ENCODE measurements at regions not wholly inside any gene's neighbourhood (a gene's known extent, or its start where the extent isn't known, plus 50 kb on each side); places are given as distances from the start of the nearest gene placed in this dataset.

DNA sequence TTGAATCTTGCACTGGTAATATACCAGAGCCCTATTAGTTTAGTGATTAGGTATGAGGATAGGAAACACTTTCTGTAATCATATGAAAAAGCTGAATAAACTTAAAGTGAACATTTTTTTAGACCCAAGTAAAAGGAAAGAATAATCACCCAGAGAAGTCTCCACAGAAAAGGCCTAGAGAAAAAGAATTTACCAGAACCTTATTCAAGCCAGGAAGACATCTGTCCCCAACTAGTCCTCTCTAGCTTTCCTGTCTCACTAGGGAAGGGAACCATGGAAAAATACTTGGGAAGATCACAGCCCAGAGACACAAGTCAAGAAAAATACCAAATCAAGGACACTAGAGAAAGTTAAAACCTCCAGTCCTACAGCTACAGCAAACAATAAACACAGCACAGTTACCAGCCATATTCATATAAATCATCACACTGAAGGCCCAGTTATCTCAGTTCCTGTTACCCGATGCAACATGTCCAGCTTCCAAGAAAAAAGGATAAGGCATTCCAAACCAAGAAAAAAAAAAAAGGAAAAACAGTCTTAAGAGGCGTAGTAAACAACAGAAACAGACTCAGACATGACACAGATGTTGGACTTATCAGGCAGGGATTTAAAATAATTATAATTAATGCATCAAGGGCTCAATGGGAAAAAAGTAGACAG lies 461.5 kb downstream of the IRS1 start:
- Histone ChIP-seq H3K14ac (ENCODE audit: insufficient read depth, low read length) (no peak overlapping the region), H3K79me1 (ENCODE audit: insufficient read depth, low read depth, low read length, poor library complexity, severe bottlenecking) (no peaks in the 10 kb centered on the region), H3K9ac (ENCODE audit: extremely low read depth, insufficient read length, low read length) (no peak overlapping the region)

More for the DNA sequence above, 461.5 kb downstream of the IRS1 start:
- Mint-ChIP-seq H3K36me3 (ENCODE audit: insufficient read depth in 1 of 3, low read depth in 3 of 3) (no peaks in the 10 kb centered on the region), H3K27ac (no peak overlapping the region), H3K4me1 (peaks cover 3 to 4% of the 10 kb centered on the region in 2 experiments; a peak in 2 of 4 replicates), H3K4me3 (no peak overlapping the region), H3K9me3 (no peaks in the 10 kb centered on the region), H3K27me3 (ENCODE audit: low read depth) (no peaks in the 10 kb centered on the region)
- Histone ChIP-seq H3K9me3 (ENCODE audit: control insufficient read depth, low read depth, low read length) (no peaks in the 10 kb centered on the region), H3T11ph (ENCODE audit: low read length) (no peak overlapping the region), H4K20me1 (ENCODE audit: control insufficient read depth, insufficient read depth, insufficient read length) (no peaks in the 10 kb centered on the region), H4K5ac (ENCODE audit: insufficient read length, low read depth, low read length) (no peak overlapping the region), H2AK5ac (ENCODE audit: insufficient read length, low read length) (no peak overlapping the region), H3K4me1 (ENCODE audit: insufficient read depth, low read length) (no peaks in the 10 kb centered on the region), H2BK15ac (ENCODE audit: low read depth, low read length) (no peak overlapping the region), H3K23me2 (ENCODE audit: insufficient read length, low read depth, low read length, poor library complexity, severe bottlenecking) (no peaks in the 10 kb centered on the region), H3K56ac (ENCODE audit: insufficient read length, low read depth, low read length) (no peak overlapping the region), H3K4ac (ENCODE audit: low read depth, low read length) (no peak overlapping the region), H3K79me2 (ENCODE audit: insufficient read depth, low read length) (no peaks in the 10 kb centered on the region), H4K91ac (ENCODE audit: insufficient read length, low read depth, low read length) (no peak overlapping the region), H3K27me3 (ENCODE audit: insufficient read depth, low read length) (no peaks in the 10 kb centered on the region), H2BK12ac (ENCODE audit: insufficient read length, low read depth, low read length) (no peak overlapping the region), H2AFZ (ENCODE audit: low read length) (no peak overlapping the region), H3K18ac (ENCODE audit: insufficient read length, low read depth, low read length) (no peak overlapping the region), H3K4me2 (ENCODE audit: insufficient read depth, insufficient read length, low read length) (no peak overlapping the region), H3K23ac (ENCODE audit: insufficient read length, low read depth, low read length) (no peak overlapping the region), H2BK5ac (ENCODE audit: insufficient read length, low read length) (no peak overlapping the region), H4K8ac (replicated peaks; ENCODE audit: insufficient read length, low read depth, low read length) (no peak overlapping the region), H2BK120ac (ENCODE audit: low read depth, low read length, poor library complexity, severe bottlenecking) (no peak overlapping the region), H2BK20ac (ENCODE audit: low read depth, low read length, poor library complexity, severe bottlenecking) (no peak overlapping the region), H3K27ac (ENCODE audit: insufficient read length, low read depth, low read length) (no peak overlapping the region)
- DNase-seq: no peak
- TF ChIP-seq CTCF (conservative IDR thresholded peaks at IDR 0.05): no peak
- no CpG with 5 or more reads among the region's 2 CpGs for WGBS (ENCODE audit: extremely low coverage, insufficient read length, low lambda C conversion rate)

All from H9 (cell line).